ENCODE measurements at regions not wholly inside any gene's neighbourhood (a gene's known extent, or its start where the extent isn't known, plus 50 kb on each side); places are given as distances from the start of the nearest gene placed in this dataset.
A peak's percentile ranks its signal among the peaks of the same experiment; 100 is the strongest.

- intact Hi-C loops (cut with DNase I) = no loop called here
- Histone ChIP-seq H3K27ac (peak overlapping the region in 1 of 3 donors; percentile 40), H3K36me3 (no peaks in the 10 kb centered on the region), H3K4me1 (peaks cover 0 to 36% (median 0%) of the 10 kb centered on the region in 4 donors), H3K4me3 (no peak overlapping the region), H3K27me3 (no peaks in the 10 kb centered on the region), H3K9me3 (no peaks in the 10 kb centered on the region)
- no peak for DNase-seq
- WGBS (ENCODE audit: insufficient coverage, low coverage, low lambda C conversion rate, missing lambda C conversion rate) = 57% methylated on average over 2 of the region's 2 CpGs
- no peak for TF ChIP-seq CTCF (IDR thresholded peaks at IDR 0.05)
- no peak for TF ChIP-seq POLR2A (IDR thresholded peaks at IDR 0.05)
- peak in 3 of 4 donors; percentile 27 to 30 (median 28) for ATAC-seq
These were observed 141.7 kb downstream of the FAM76B start for GRCh38 chr11:95647871-95648270.

GRCh38 chr11:95647355-95647754 is 142.2 kb downstream of the FAM76B start:
- DNase-seq (no peak), ATAC-seq (peak in 3 of 4 donors; percentile 39 to 85 (median 79))
- H3K36me3 ChIP-seq = no peaks in the 10 kb centered on the region
- H3K4me1 ChIP-seq = peaks cover 0 to 37% (median 0%) of the 10 kb centered on the region in 4 donors
- no peaks in the 10 kb centered on the region for H3K27me3 ChIP-seq
- no peak for TF ChIP-seq POLR2A (IDR thresholded peaks at IDR 0.05)
- no peak for TF ChIP-seq CTCF (IDR thresholded peaks at IDR 0.05)
- no peak overlapping the region for H3K4me3 ChIP-seq
- intact Hi-C loops (cut with DNase I) = no loop called here
- H3K9me3 ChIP-seq = no peaks in the 10 kb centered on the region
- 100% methylated on average over 1 of the region's 1 CpG for WGBS (ENCODE audit: insufficient coverage, low coverage, low lambda C conversion rate, missing lambda C conversion rate)
- peak overlapping the region in 1 of 3 donors; percentile 40 for H3K27ac ChIP-seq

GRCh38 chr11:95641495-95641894 is 148.1 kb downstream of the FAM76B start:
- H3K9me3 ChIP-seq = no peaks in the 10 kb centered on the region
- ATAC-seq (peak; percentile 94 to 99 (median 96)), DNase-seq (peak; percentile 36 to 91 (median 80))
- intact Hi-C loops (cut with DNase I) = no loop called here
- H3K4me3 ChIP-seq = no peak overlapping the region
- peak overlapping the region in 2 of 3 donors; percentile 52 to 53 for H3K27ac ChIP-seq
- no peak for TF ChIP-seq CTCF (IDR thresholded peaks at IDR 0.05)
- no peak for TF ChIP-seq POLR2A (IDR thresholded peaks at IDR 0.05)
- H3K27me3 ChIP-seq = no peaks in the 10 kb centered on the region
- peaks cover 0 to 36% (median 5%) of the 10 kb centered on the region in 4 donors for H3K4me1 ChIP-seq
- 13% methylated on average over 3 of the region's 3 CpGs for WGBS (ENCODE audit: insufficient coverage, low coverage, low lambda C conversion rate, missing lambda C conversion rate)
- no peaks in the 10 kb centered on the region for H3K36me3 ChIP-seq

- intact Hi-C loops (cut with DNase I) = no loop called here
- no peak for TF ChIP-seq POLR2A (IDR thresholded peaks at IDR 0.05)
- TF ChIP-seq CTCF (IDR thresholded peaks at IDR 0.05) = no peak
- Histone ChIP-seq H3K36me3 (no peaks in the 10 kb centered on the region), H3K27ac (no peak overlapping the region), H3K4me3 (no peak overlapping the region), H3K4me1 (peaks cover 0 to 19% (median 5%) of the 10 kb centered on the region in 4 donors), H3K27me3 (no peaks in the 10 kb centered on the region), H3K9me3 (no peaks in the 10 kb centered on the region)
- DNase-seq = no peak
- WGBS (ENCODE audit: insufficient coverage, low coverage, low lambda C conversion rate, missing lambda C conversion rate) = 100% methylated on average over 1 of the region's 1 CpG
- no peak for ATAC-seq
These were observed 151.1 kb downstream of the FAM76B start for GRCh38 chr11:95638501-95638900.

Data from right lobe of liver (tissue), 6 donors.